ENCODE measurements at regions not wholly inside any gene's neighbourhood (a gene's known extent, or its start where the extent isn't known, plus 50 kb on each side); places are given as distances from the start of the nearest gene placed in this dataset.
"Not testable (repeated sequence)": the region's sequence is repeated elsewhere in the genome, so short reads cannot be mapped to it uniquely, and the experiment has no call there.

GRCh38 chr2:203641865-203642264 is 64.6 kb upstream of the CD28 start:
- FAIRE-seq; H3K4me2 ChIP-seq; ATAC-seq; POLR2A ChIA-PET; H3K9me3 ChIP-seq; H3K4me1 ChIP-seq; DNase-seq (ENCODE audit: low read depth in 1 of 2, low spot score in 1 of 2); CTCF ChIA-PET; H3K4me3 ChIP-seq; H3K27ac ChIP-seq: not testable (repeated sequence)
- 95% methylated on average over 23 of the region's 23 CpGs for WGBS (ENCODE audit: missing lambda C conversion rate)

GRCh38 chr2:203642841-203643240 is 63.6 kb upstream of the CD28 start:
- H3K27ac ChIP-seq; ATAC-seq; H3K4me3 ChIP-seq; POLR2A ChIA-PET; H3K4me2 ChIP-seq; FAIRE-seq; DNase-seq (ENCODE audit: low read depth in 1 of 2, low spot score in 1 of 2); H3K9me3 ChIP-seq; CTCF ChIA-PET: not testable (repeated sequence)
- WGBS (ENCODE audit: missing lambda C conversion rate), result 98% methylated on average over 11 of the region's 35 CpGs
- H3K4me1 ChIP-seq, result peaks cover 14% of the 10 kb centered on the region

GRCh38 chr2:203645831-203646230 is 60.6 kb upstream of the CD28 start:
- ATAC-seq, result no peak
- H3K4me3 ChIP-seq, result no peak overlapping the region

More at GRCh38 chr2:203645831-203646230, 60.6 kb upstream of the CD28 start:
- FAIRE-seq, result no peak
- 94% methylated on average over 1 of the region's 1 CpG for WGBS (ENCODE audit: missing lambda C conversion rate)
- Histone ChIP-seq H3K9me3 (no peaks in the 10 kb centered on the region), H3K4me1 (peaks cover 42% of the 10 kb centered on the region), H3K4me2 (no peak overlapping the region), H3K27ac (peak overlapping the region in 1 of 2 experiments; percentile 71; a peak in 2 of 6 replicates)
- CTCF ChIA-PET, result no interaction called here
- POLR2A ChIA-PET, result no interaction called here
- DNase-seq (ENCODE audit: low read depth in 1 of 2, low spot score in 1 of 2), result no peak
- TF ChIP-seq GATA3 (IDR thresholded peaks at IDR 0.05; ENCODE audit: borderline replicate concordance) (no peak), KDM5A (IDR thresholded peaks at IDR 0.05) (no peak), USF2 (IDR thresholded peaks at IDR 0.05) (no peak), SREBF2 (IDR thresholded peaks at IDR 0.05) (no peak), PHF8 (IDR thresholded peaks at IDR 0.05; ENCODE audit: borderline replicate concordance, low read depth) (no peak), ZNF302 (CRISPR knock-in tag; IDR thresholded peaks at IDR 0.05) (no peak), RNF2 (IDR thresholded peaks at IDR 0.05; ENCODE audit: borderline replicate concordance, low read depth) (no peak), HMGXB4 (CRISPR knock-in tag; IDR thresholded peaks at IDR 0.05; ENCODE audit: borderline replicate concordance) (no peak), ESRRA (IDR thresholded peaks at IDR 0.05; ENCODE audit: borderline replicate concordance, low read length) (no peak), MAFK (IDR thresholded peaks at IDR 0.05; ENCODE audit: partially characterized antibody) (no peak), MAZ (IDR thresholded peaks at IDR 0.05; ENCODE audit: borderline replicate concordance, low read depth, low read length) (no peak), HDAC2 (IDR thresholded peaks at IDR 0.05) (no peak), TFCP2L1 (CRISPR knock-in tag; IDR thresholded peaks at IDR 0.05) (no peak), RCOR1 (IDR thresholded peaks at IDR 0.05; ENCODE audit: low read depth, low read length) (no peak), MAX (IDR thresholded peaks at IDR 0.05) (no peak), ZFP36 (IDR thresholded peaks at IDR 0.05; ENCODE audit: borderline replicate concordance, partially characterized antibody) (no peak), PBX3 (IDR thresholded peaks at IDR 0.05) (no peak), BCL3 (IDR thresholded peaks at IDR 0.05) (no peak), POLR2A (IDR thresholded peaks at IDR 0.05; ENCODE audit: low read length) (no peak), CBX8 (IDR thresholded peaks at IDR 0.05) (no peak)

Measured in A549 (cell line).